ENCODE measurements at regions not wholly inside any gene's neighbourhood (a gene's known extent, or its start where the extent isn't known, plus 50 kb on each side); places are given as distances from the start of the nearest gene placed in this dataset.

DNA sequence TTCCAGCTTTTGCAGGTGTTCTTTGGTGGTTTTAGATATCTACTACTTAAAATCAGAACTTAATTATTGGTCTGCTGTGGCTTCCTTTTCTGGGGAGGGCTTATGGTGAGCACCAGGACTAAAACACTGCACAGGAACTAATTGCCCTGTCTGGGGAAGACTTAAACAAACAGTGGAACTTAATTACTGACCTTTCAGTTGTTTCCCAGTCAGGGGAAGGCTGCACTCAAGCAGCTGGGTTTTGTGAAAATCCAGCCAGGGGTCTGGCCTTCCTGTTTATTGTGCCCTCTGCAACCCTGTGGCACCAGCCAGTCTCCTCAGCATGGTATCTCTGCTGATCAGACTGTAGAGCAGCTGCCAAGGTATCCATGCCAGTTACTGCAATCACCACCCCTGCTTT lies 398.2 kb downstream of the ADCYAP1 start:
- TF ChIP-seq TARDBP (IDR thresholded peaks at IDR 0.05) (no peak), SUZ12 (IDR thresholded peaks at IDR 0.05) (no peak), BHLHE40 (IDR thresholded peaks at IDR 0.05; ENCODE audit: borderline replicate concordance) (no peak), HDGF (IDR thresholded peaks at IDR 0.05; ENCODE audit: borderline replicate concordance) (no peak), NFRKB (IDR thresholded peaks at IDR 0.05) (no peak), SP1 (IDR thresholded peaks at IDR 0.05) (no peak), ZNF384 (IDR thresholded peaks at IDR 0.05) (no peak), FOXK2 (IDR thresholded peaks at IDR 0.05) (no peak)
- TF ChIP-seq, protein P1, sequence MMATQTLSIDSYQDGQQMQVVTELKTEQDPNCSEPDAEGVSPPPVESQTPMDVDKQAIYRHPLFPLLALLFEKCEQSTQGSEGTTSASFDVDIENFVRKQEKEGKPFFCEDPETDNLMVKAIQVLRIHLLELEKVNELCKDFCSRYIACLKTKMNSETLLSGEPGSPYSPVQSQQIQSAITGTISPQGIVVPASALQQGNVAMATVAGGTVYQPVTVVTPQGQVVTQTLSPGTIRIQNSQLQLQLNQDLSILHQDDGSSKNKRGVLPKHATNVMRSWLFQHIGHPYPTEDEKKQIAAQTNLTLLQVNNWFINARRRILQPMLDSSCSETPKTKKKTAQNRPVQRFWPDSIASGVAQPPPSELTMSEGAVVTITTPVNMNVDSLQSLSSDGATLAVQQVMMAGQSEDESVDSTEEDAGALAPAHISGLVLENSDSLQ (IDR thresholded peaks at IDR 0.05): no peak

All from HEK293T (cell line).